H9 (cell line): ENCODE measurements at regions not wholly inside any gene's neighbourhood (a gene's known extent, or its start where the extent isn't known, plus 50 kb on each side); places are given as distances from the start of the nearest gene placed in this dataset.

Experiments
- DNase-seq: peaks from one replicate; pipeline ENCODE4 v3.0.0-alpha.2; 2017
- H2AFZ ChIP-seq: one replicate; pipeline ENCODE4 v1.6.1; 2013; ENCODE audit warnings: mild to moderate bottlenecking, low read length, control low read depth, moderate library complexity
- H2AK5ac ChIP-seq: 2 replicates; pipeline ENCODE4 v1.6.1; 2013; ENCODE audit warnings: low read length, control low read depth, mixed read lengths; ENCODE audit not compliant: insufficient read length
- H2BK120ac ChIP-seq: one replicate; pipeline ENCODE4 v1.6.1; 2013; ENCODE audit warnings: low read depth, mild to moderate bottlenecking, low read length, control low read depth, inconsistent platforms; ENCODE audit not compliant: poor library complexity, severe bottlenecking
- H2BK12ac ChIP-seq: 2 replicates; pipeline ENCODE4 v1.6.1; 2013; ENCODE audit warnings: low read length, control low read depth, mixed read lengths, low read depth; ENCODE audit not compliant: insufficient read length
- H2BK15ac ChIP-seq: 2 replicates; pipeline ENCODE4 v1.6.1; 2013; ENCODE audit warnings: low read depth, low read length, control low read depth
- H2BK20ac ChIP-seq: one replicate; pipeline ENCODE4 v1.6.1; 2013; ENCODE audit warnings: low read depth, mild to moderate bottlenecking, low read length, control low read depth, inconsistent platforms; ENCODE audit not compliant: poor library complexity, severe bottlenecking
- H2BK5ac ChIP-seq: 2 replicates; pipeline ENCODE4 v1.6.1; 2013; ENCODE audit warnings: low read length, control low read depth, mixed read lengths; ENCODE audit not compliant: insufficient read length
- H3K14ac ChIP-seq: 2 replicates; pipeline ENCODE4 v1.6.1; 2013; ENCODE audit warnings: low read length, control low read depth; ENCODE audit not compliant: insufficient read depth
- H3K18ac ChIP-seq: 2 replicates; pipeline ENCODE4 v1.6.1; 2013; ENCODE audit warnings: low read depth, mild to moderate bottlenecking, mixed read lengths, low read length, control low read depth; ENCODE audit not compliant: insufficient read length
- H3K23ac ChIP-seq: 2 replicates; pipeline ENCODE4 v1.6.1; 2013; ENCODE audit warnings: low read length, control low read depth, mixed read lengths, low read depth; ENCODE audit not compliant: insufficient read length
- H3K23me2 ChIP-seq: 2 replicates; pipeline ENCODE4 v1.6.1; 2013; ENCODE audit warnings: low read depth, mild to moderate bottlenecking, mixed read lengths, low read length, control low read depth; ENCODE audit not compliant: insufficient read length, poor library complexity, severe bottlenecking
- H3K27ac ChIP-seq: 2 replicates; pipeline ENCODE4 v1.5.1; 2013; ENCODE audit warnings: low read length, control low read depth, mixed read lengths, low read depth; ENCODE audit not compliant: insufficient read length
- H3K27me3 ChIP-seq: 2 replicates; pipeline ENCODE4 v1.6.1; 2013; ENCODE audit warnings: low read length, control low read depth, inconsistent platforms; ENCODE audit not compliant: insufficient read depth
- H3K4ac ChIP-seq: 2 replicates; pipeline ENCODE4 v1.6.1; 2013; ENCODE audit warnings: low read depth, mild to moderate bottlenecking, control low read depth, inconsistent platforms, low read length, moderate library complexity
- H3K4me1 ChIP-seq: 2 replicates; pipeline ENCODE4 v1.6.1; 2013; ENCODE audit warnings: low read length, control low read depth, inconsistent platforms; ENCODE audit not compliant: insufficient read depth
- H3K4me2 ChIP-seq: 2 replicates; pipeline ENCODE4 v1.6.1; 2013; ENCODE audit warnings: low read length, control low read depth, mixed read lengths; ENCODE audit not compliant: insufficient read length, insufficient read depth
- H3K56ac ChIP-seq: 2 replicates; pipeline ENCODE4 v1.6.1; 2013; ENCODE audit warnings: low read depth, mild to moderate bottlenecking, mixed read lengths, low read length, control low read depth; ENCODE audit not compliant: insufficient read length
- H3K79me1 ChIP-seq: 2 replicates; pipeline ENCODE4 v1.6.1; 2013; ENCODE audit warnings: low read depth, mild to moderate bottlenecking, moderate library complexity, low read length, control low read depth, inconsistent platforms; ENCODE audit not compliant: insufficient read depth, poor library complexity, severe bottlenecking
- H3K79me2 ChIP-seq: 2 replicates; pipeline ENCODE4 v1.6.1; 2013; ENCODE audit warnings: low read length, control low read depth, inconsistent platforms; ENCODE audit not compliant: insufficient read depth
- H3K9ac ChIP-seq: 2 replicates; pipeline ENCODE4 v1.6.1; 2013; ENCODE audit warnings: low read length, control low read depth, mixed read lengths; ENCODE audit not compliant: insufficient read length; ENCODE audit errors: extremely low read depth
- H3K9me3 ChIP-seq: one replicate; pipeline ENCODE4 v1.6.1; 2013; ENCODE audit warnings: low read depth, low read length, inconsistent platforms; ENCODE audit not compliant: control insufficient read depth
- H3T11ph ChIP-seq: one replicate; pipeline ENCODE4 v1.6.1; 2013; ENCODE audit warnings: mild to moderate bottlenecking, low read length, control low read depth, inconsistent platforms
- H4K20me1 ChIP-seq: one replicate; pipeline ENCODE4 v1.6.1; 2013; ENCODE audit not compliant: control insufficient read depth, insufficient read length, insufficient read depth
- H4K5ac ChIP-seq: 2 replicates; pipeline ENCODE4 v1.6.1; 2013; ENCODE audit warnings: low read depth, mild to moderate bottlenecking, mixed read lengths, low read length, control low read depth; ENCODE audit not compliant: insufficient read length
- H4K8ac ChIP-seq: replicated peaks from 2 replicates; pipeline ENCODE4 v1.6.1; 2013; ENCODE audit warnings: low read length, control low read depth, mixed read lengths, low read depth; ENCODE audit not compliant: insufficient read length
- H4K91ac ChIP-seq: 2 replicates; pipeline ENCODE4 v1.6.1; 2013; ENCODE audit warnings: low read depth, mild to moderate bottlenecking, moderate library complexity, mixed read lengths, low read length, control low read depth; ENCODE audit not compliant: insufficient read length
- H3K27ac Mint-ChIP-seq, 3 experiments: 2 replicates in 2 of 3; 3 replicates in 1 of 3; pipeline ENCODE4 v1.8.0; 2020 to 2021; ENCODE audit warnings: mixed read lengths in 3 of 3, mild to moderate bottlenecking in 1 of 3, moderate library complexity in 1 of 3
- H3K27me3 Mint-ChIP-seq: 2 replicates; pipeline ENCODE4 v1.8.0; 2021; ENCODE audit warnings: low read depth, mild to moderate bottlenecking, moderate library complexity, mixed read lengths
- H3K36me3 Mint-ChIP-seq, 3 experiments: 2 replicates in 2 of 3; 3 replicates in 1 of 3; pipeline ENCODE4 v1.8.0; 2020 to 2021; ENCODE audit warnings: low read depth in 3 of 3, mixed read lengths in 3 of 3; ENCODE audit not compliant: insufficient read depth in 1 of 3
- H3K4me1 Mint-ChIP-seq, 2 experiments: 2 replicates each; pipeline ENCODE4 v1.8.0; 2020; ENCODE audit warnings: mixed read lengths in 2 of 2
- H3K4me3 Mint-ChIP-seq, 2 experiments: 2 replicates in 1 of 2; 3 replicates in 1 of 2; pipeline ENCODE4 v1.8.0; 2020 to 2021; ENCODE audit warnings: mild to moderate bottlenecking in 2 of 2, mixed read lengths in 2 of 2, moderate library complexity in 1 of 2
- H3K9me3 Mint-ChIP-seq, 2 experiments: 2 replicates in 1 of 2; 3 replicates in 1 of 2; pipeline ENCODE4 v1.8.0; 2020; ENCODE audit warnings: mild to moderate bottlenecking in 2 of 2, mixed read lengths in 2 of 2, moderate library complexity in 1 of 2
- WGBS: extraction: QIAGEN DNeasy Blood & Tissue Kit; methylation state at CpG from one replicate; pipeline ENCODE4 v1.1.7; 2013; ENCODE audit warnings: missing lambda C conversion rate, low lambda C conversion rate, mixed read lengths; ENCODE audit not compliant: insufficient read length; ENCODE audit errors: extremely low coverage; 5-methylcytosine and 5-hydroxymethylcytosine counted together
- TF ChIP-seq, protein P1 (sequence below): fragments of 200-600 bp; sonication (generic); conservative IDR thresholded peaks from 3 replicates; pipeline ENCODE4 v1.8.0; 2021; ENCODE audit warnings: antibody characterized with exemption, mild to moderate bottlenecking

DNA sequence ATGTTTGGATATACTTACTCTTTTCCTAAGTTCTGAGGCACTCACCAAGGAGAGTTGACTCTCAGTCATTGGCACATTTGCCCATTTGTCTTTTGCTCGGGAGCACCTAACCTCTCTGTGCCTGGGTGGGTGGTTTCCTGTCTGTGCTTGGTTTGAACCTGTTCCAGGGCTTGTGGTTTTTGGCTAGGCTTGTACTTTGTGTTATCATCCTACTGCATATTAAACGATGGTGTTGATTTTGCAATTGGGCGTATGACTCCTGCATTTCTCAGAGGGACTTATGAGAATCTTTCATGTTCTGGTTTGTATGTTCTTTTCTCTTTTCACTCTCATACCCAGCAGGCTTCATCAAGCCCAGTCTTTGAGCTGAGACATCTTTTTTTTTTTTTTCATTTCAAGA lies 161.7 kb downstream of the BTC start:
- H2BK120ac ChIP-seq, result no peak overlapping the region
- H2BK20ac ChIP-seq, result no peak overlapping the region
- H4K8ac ChIP-seq, result no peak overlapping the region
- no peak overlapping the region for H3K18ac ChIP-seq
- H3K4me1 ChIP-seq, result no peaks in the 10 kb centered on the region
- no peaks in the 10 kb centered on the region for H3K79me2 ChIP-seq
- WGBS, result no CpG with 5 or more reads among the region's 3 CpGs
- Mint-ChIP-seq H3K36me3 (no peaks in the 10 kb centered on the region), H3K27ac (no peak overlapping the region), H3K4me1 (peaks cover 3 to 5% of the 10 kb centered on the region in 2 experiments; a peak in 1 of 4 replicates), H3K4me3 (no peak overlapping the region), H3K27me3 (no peaks in the 10 kb centered on the region), H3K9me3 (no peaks in the 10 kb centered on the region)
- H3K9ac ChIP-seq, result no peak overlapping the region
- H3K27ac ChIP-seq, result no peak overlapping the region
- no peak overlapping the region for H3K4ac ChIP-seq
- no peak overlapping the region for H2BK5ac ChIP-seq
- H3K23me2 ChIP-seq, result no peaks in the 10 kb centered on the region
- H3T11ph ChIP-seq, result no peak overlapping the region
- no peak overlapping the region for H3K23ac ChIP-seq
- H2AFZ ChIP-seq, result no peak overlapping the region
- no peak overlapping the region for H2BK12ac ChIP-seq
- no peak overlapping the region for H2BK15ac ChIP-seq
- no peak overlapping the region for H3K4me2 ChIP-seq
- no peak overlapping the region for H4K91ac ChIP-seq
- DNase-seq, result no peak
- no peak overlapping the region for H4K5ac ChIP-seq
- TF ChIP-seq, protein P1, sequence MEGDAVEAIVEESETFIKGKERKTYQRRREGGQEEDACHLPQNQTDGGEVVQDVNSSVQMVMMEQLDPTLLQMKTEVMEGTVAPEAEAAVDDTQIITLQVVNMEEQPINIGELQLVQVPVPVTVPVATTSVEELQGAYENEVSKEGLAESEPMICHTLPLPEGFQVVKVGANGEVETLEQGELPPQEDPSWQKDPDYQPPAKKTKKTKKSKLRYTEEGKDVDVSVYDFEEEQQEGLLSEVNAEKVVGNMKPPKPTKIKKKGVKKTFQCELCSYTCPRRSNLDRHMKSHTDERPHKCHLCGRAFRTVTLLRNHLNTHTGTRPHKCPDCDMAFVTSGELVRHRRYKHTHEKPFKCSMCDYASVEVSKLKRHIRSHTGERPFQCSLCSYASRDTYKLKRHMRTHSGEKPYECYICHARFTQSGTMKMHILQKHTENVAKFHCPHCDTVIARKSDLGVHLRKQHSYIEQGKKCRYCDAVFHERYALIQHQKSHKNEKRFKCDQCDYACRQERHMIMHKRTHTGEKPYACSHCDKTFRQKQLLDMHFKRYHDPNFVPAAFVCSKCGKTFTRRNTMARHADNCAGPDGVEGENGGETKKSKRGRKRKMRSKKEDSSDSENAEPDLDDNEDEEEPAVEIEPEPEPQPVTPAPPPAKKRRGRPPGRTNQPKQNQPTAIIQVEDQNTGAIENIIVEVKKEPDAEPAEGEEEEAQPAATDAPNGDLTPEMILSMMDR, result no peak
- no peaks in the 10 kb centered on the region for H3K9me3 ChIP-seq
- H3K14ac ChIP-seq, result no peak overlapping the region
- H3K79me1 ChIP-seq, result no peaks in the 10 kb centered on the region
- H3K56ac ChIP-seq, result no peak overlapping the region
- no peak overlapping the region for H2AK5ac ChIP-seq
- H4K20me1 ChIP-seq, result no peaks in the 10 kb centered on the region
- no peaks in the 10 kb centered on the region for H3K27me3 ChIP-seq
